ENCODE measurements at regions not wholly inside any gene's neighbourhood (a gene's known extent, or its start where the extent isn't known, plus 50 kb on each side); places are given as distances from the start of the nearest gene placed in this dataset.
"Not testable (repeated sequence)": the region's sequence is repeated elsewhere in the genome, so short reads cannot be mapped to it uniquely, and the experiment has no call there.

GRCh38 chr5:106392766-106393165 lies 1278.0 kb downstream of the EFNA5 start:
- no peaks in the 10 kb centered on the region for H3K9me3 ChIP-seq (ENCODE audit: control insufficient read depth in 4 of 4, insufficient read depth in 3 of 4, low read length in 3 of 4)
- H3K4me1 ChIP-seq (ENCODE audit: control insufficient read depth in 5 of 5, insufficient read depth in 5 of 5, low read length in 5 of 5) = no peaks in the 10 kb centered on the region
- DNase-seq (no peak), ATAC-seq (ENCODE audit: insufficient read depth, low FRiP score) (no peak)
- no peaks in the 10 kb centered on the region for H3K27me3 ChIP-seq (ENCODE audit: control insufficient read depth in 3 of 3, insufficient read depth in 3 of 3, low read length in 2 of 3)
- 90 to 95% methylated on average over 5 of the region's 5 CpGs for whole genome bisulfite sequencing, 2 donors
- H3K9ac ChIP-seq (ENCODE audit: insufficient read depth in 1 of 2, low read length in 2 of 2) = no peak overlapping the region
- no peak overlapping the region for H3K27ac ChIP-seq (ENCODE audit: low read depth in 1 of 2, low read length in 1 of 2)
- no peak overlapping the region for H3K4me3 ChIP-seq
- no peaks in the 10 kb centered on the region for H3K36me3 ChIP-seq (ENCODE audit: control insufficient read depth in 4 of 4, insufficient read depth in 4 of 4, low read length in 4 of 4)
- no peak for TF ChIP-seq CTCF (IDR thresholded peaks at IDR 0.05; ENCODE audit: control extremely low read depth, extremely low read depth)

- not testable (repeated sequence) for H3K4me1 ChIP-seq (ENCODE audit: control insufficient read depth in 5 of 5, insufficient read depth in 5 of 5, low read length in 5 of 5); H3K9ac ChIP-seq (ENCODE audit: insufficient read depth in 1 of 2, low read length in 2 of 2); ATAC-seq (ENCODE audit: insufficient read depth, low FRiP score); DNase-seq; H3K27me3 ChIP-seq (ENCODE audit: control insufficient read depth in 3 of 3, insufficient read depth in 3 of 3, low read length in 2 of 3); H3K9me3 ChIP-seq (ENCODE audit: control insufficient read depth in 4 of 4, insufficient read depth in 3 of 4, low read length in 3 of 4); H3K4me3 ChIP-seq; H3K27ac ChIP-seq (ENCODE audit: low read depth in 1 of 2, low read length in 1 of 2); H3K36me3 ChIP-seq (ENCODE audit: control insufficient read depth in 4 of 4, insufficient read depth in 4 of 4, low read length in 4 of 4)
- WGBS, 2 donors = 95 to 96% methylated on average over 10 of the region's 12 CpGs
Measured at GRCh38 chr5:106387767-106388166, 1283.0 kb downstream of the EFNA5 start.

GRCh38 chr5:106386287-106386686 lies 1284.5 kb downstream of the EFNA5 start:
- Histone ChIP-seq H3K4me1 (ENCODE audit: control insufficient read depth in 5 of 5, insufficient read depth in 5 of 5, low read length in 5 of 5) (no peaks in the 10 kb centered on the region), H3K36me3 (ENCODE audit: control insufficient read depth in 4 of 4, insufficient read depth in 4 of 4, low read length in 4 of 4) (no peaks in the 10 kb centered on the region), H3K9me3 (ENCODE audit: control insufficient read depth in 4 of 4, insufficient read depth in 3 of 4, low read length in 3 of 4) (no peaks in the 10 kb centered on the region), H3K27ac (ENCODE audit: low read depth in 1 of 2, low read length in 1 of 2) (no peak overlapping the region), H3K4me3 (no peak overlapping the region), H3K27me3 (ENCODE audit: control insufficient read depth in 3 of 3, insufficient read depth in 3 of 3, low read length in 2 of 3) (no peaks in the 10 kb centered on the region), H3K9ac (ENCODE audit: insufficient read depth in 1 of 2, low read length in 2 of 2) (no peak overlapping the region)
- DNase-seq (no peak), ATAC-seq (ENCODE audit: insufficient read depth, low FRiP score) (no peak)
- WGBS, 2 donors = 85 to 86% methylated on average over 3 of the region's 3 CpGs
- no peak for TF ChIP-seq CTCF (IDR thresholded peaks at IDR 0.05; ENCODE audit: control extremely low read depth, extremely low read depth)

GRCh38 chr5:106380736-106381135 lies 1290.0 kb downstream of the EFNA5 start:
- Histone ChIP-seq H3K36me3 (ENCODE audit: control insufficient read depth in 4 of 4, insufficient read depth in 4 of 4, low read length in 4 of 4) (no peaks in the 10 kb centered on the region), H3K4me1 (ENCODE audit: control insufficient read depth in 5 of 5, insufficient read depth in 5 of 5, low read length in 5 of 5) (no peaks in the 10 kb centered on the region), H3K27me3 (ENCODE audit: control insufficient read depth in 3 of 3, insufficient read depth in 3 of 3, low read length in 2 of 3) (no peaks in the 10 kb centered on the region), H3K4me3 (no peak overlapping the region), H3K9me3 (ENCODE audit: control insufficient read depth in 4 of 4, insufficient read depth in 3 of 4, low read length in 3 of 4) (no peaks in the 10 kb centered on the region), H3K9ac (ENCODE audit: insufficient read depth in 1 of 2, low read length in 2 of 2) (no peak overlapping the region), H3K27ac (ENCODE audit: low read depth in 1 of 2, low read length in 1 of 2) (no peak overlapping the region)
- DNase-seq = no peak
- no peak for ATAC-seq (ENCODE audit: insufficient read depth, low FRiP score)
- WGBS, 2 donors = 76 to 84% methylated on average over 1 of the region's 1 CpG
- TF ChIP-seq CTCF (IDR thresholded peaks at IDR 0.05; ENCODE audit: control extremely low read depth, extremely low read depth) = no peak
